ENCODE measurements at regions not wholly inside any gene's neighbourhood (a gene's known extent, or its start where the extent isn't known, plus 50 kb on each side); places are given as distances from the start of the nearest gene placed in this dataset.

DNA sequence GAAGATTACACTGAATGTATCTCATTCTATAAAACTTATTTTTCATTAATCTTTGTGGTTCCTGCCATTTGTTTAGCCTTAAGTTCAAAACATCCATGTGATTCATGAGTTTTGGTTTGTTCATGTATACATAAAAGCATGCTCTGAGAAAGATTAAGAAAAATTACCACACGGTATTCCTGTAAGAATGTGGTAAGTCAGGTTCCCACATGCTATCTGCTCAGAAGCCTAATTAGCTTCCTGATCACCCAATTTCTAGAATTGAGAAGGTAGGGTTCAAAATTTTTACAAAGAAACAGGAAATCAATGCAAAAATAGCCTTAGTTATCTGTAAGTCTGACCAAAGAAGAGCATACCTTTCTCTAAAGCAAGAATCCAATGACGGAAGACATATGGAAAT is 241.6 kb upstream of the VRK2 start:
- DNase-seq (ENCODE audit: low read depth, low spot score) (no peak), FAIRE-seq (no peak)
- no peak overlapping the region for H2AFZ ChIP-seq (ENCODE audit: low read depth, low read length)
- TF ChIP-seq, protein P1, sequence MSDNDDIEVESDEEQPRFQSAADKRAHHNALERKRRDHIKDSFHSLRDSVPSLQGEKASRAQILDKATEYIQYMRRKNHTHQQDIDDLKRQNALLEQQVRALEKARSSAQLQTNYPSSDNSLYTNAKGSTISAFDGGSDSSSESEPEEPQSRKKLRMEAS (IDR thresholded peaks at IDR 0.05; ENCODE audit: insufficient read depth, insufficient read length): no peak
- H3K9me3 ChIP-seq (replicated peaks; ENCODE audit: control insufficient read depth, insufficient read depth, low read length): no peaks in the 10 kb centered on the region
- POLR2A ChIA-PET: no interaction called here
- CTCF ChIA-PET: interaction anchor here (1.3 kb wide), 1 partner anchor 11 kb away, joined by 3 read pairs; no protein-coding TSS in a partner anchor
- no peak overlapping the region for H3K4me3 ChIP-seq (replicated peaks in 1 of 3; ENCODE audit: insufficient read depth in 1 of 3, low read depth in 1 of 3, low read length in 3 of 3)
- no peak overlapping the region for H3K4me2 ChIP-seq (ENCODE audit: insufficient read depth, low read length)
- H3K4me1 ChIP-seq (ENCODE audit: control insufficient read depth, extremely low read depth, insufficient read depth, low read length): no peaks in the 10 kb centered on the region
- intact Hi-C loops (cut with micrococcal nuclease) (no loop called here), dilution Hi-C loops (cut with MboI; ENCODE audit: extremely low pct_ligation_motif_present, low sequenced_read_pairs) (no loop called here)
- BruUV-seq (replicated peaks): no TSS peak
- H3K79me2 ChIP-seq (ENCODE audit: control insufficient read depth, insufficient read depth, low read length): no peaks in the 10 kb centered on the region
- no peak overlapping the region for H3K9ac ChIP-seq (replicated peaks; ENCODE audit: extremely low read depth, insufficient read depth, low read length)
- no peaks in the 10 kb centered on the region for H3K9me1 ChIP-seq (replicated peaks; ENCODE audit: control insufficient read depth, extremely low read depth, insufficient read depth, low read length)
- peaks cover 0 to 5% of the 10 kb centered on the region in 2 experiments for H3K27me3 ChIP-seq (ENCODE audit: control insufficient read depth in 2 of 2, insufficient read depth in 2 of 2, low read length in 2 of 2)
- H4K20me1 ChIP-seq (replicated peaks; ENCODE audit: control insufficient read depth, extremely low read depth, insufficient read depth, low read length): no peaks in the 10 kb centered on the region
- H3K36me3 ChIP-seq (ENCODE audit: control insufficient read depth in 2 of 2, extremely low read depth in 1 of 2, insufficient read depth in 2 of 2, low read length in 2 of 2): no peaks in the 10 kb centered on the region
- H3K27ac ChIP-seq (ENCODE audit: insufficient read depth, low read depth, low read length): no peak overlapping the region

DNA sequence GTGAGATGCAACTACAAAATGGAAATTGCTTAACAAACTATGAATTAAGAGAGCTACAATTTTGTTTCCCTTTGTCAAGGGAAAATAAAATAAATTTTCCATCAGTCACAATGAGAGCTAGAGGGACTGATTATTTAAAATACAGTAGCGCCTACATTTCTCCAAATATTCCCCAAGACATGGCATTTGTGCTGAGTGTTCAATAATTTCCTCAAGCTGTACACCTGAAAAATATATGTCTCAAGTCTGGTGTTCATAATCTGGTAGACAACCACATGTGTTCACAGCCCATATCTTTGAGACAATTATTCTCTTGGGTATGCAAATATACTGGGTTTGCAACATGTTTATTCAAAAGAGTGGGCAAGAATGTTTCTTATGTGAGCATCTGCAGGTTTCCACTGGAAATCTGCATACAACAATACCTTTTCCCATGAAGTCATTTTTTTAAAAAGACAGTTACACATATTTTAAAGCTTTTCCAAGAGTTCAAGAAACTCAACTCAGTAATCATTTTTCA is 240.1 kb upstream of the VRK2 start:
- BruUV-seq (replicated peaks): no TSS peak

More for the DNA sequence above, 240.1 kb upstream of the VRK2 start:
- H3K27me3 ChIP-seq (ENCODE audit: control insufficient read depth in 2 of 2, insufficient read depth in 2 of 2, low read length in 2 of 2): peaks cover 0 to 5% of the 10 kb centered on the region in 2 experiments
- intact Hi-C loops (cut with micrococcal nuclease): no loop called here
- no peaks in the 10 kb centered on the region for H3K4me1 ChIP-seq (ENCODE audit: control insufficient read depth, extremely low read depth, insufficient read depth, low read length)
- H3K79me2 ChIP-seq (ENCODE audit: control insufficient read depth, insufficient read depth, low read length): no peaks in the 10 kb centered on the region
- ChIA-PET CTCF (no interaction called here), POLR2A (no interaction called here)
- no peaks in the 10 kb centered on the region for H3K9me1 ChIP-seq (replicated peaks; ENCODE audit: control insufficient read depth, extremely low read depth, insufficient read depth, low read length)
- no peaks in the 10 kb centered on the region for H3K36me3 ChIP-seq (ENCODE audit: control insufficient read depth in 2 of 2, extremely low read depth in 1 of 2, insufficient read depth in 2 of 2, low read length in 2 of 2)
- dilution Hi-C loops (cut with MboI; ENCODE audit: extremely low pct_ligation_motif_present, low sequenced_read_pairs): no loop called here
- no peaks in the 10 kb centered on the region for H4K20me1 ChIP-seq (replicated peaks; ENCODE audit: control insufficient read depth, extremely low read depth, insufficient read depth, low read length)
- FAIRE-seq: no peak
- H3K4me2 ChIP-seq (ENCODE audit: insufficient read depth, low read length): no peak overlapping the region
- DNase-seq (ENCODE audit: low read depth, low spot score): no peak
- no peaks in the 10 kb centered on the region for H3K9me3 ChIP-seq (replicated peaks; ENCODE audit: control insufficient read depth, insufficient read depth, low read length)
- no peak overlapping the region for H2AFZ ChIP-seq (ENCODE audit: low read depth, low read length)
- TF ChIP-seq JUN (IDR thresholded peaks at IDR 0.05; ENCODE audit: borderline replicate concordance, insufficient read depth, insufficient read length, low read depth) (no peak), POLR2A (IDR thresholded peaks at IDR 0.05; ENCODE audit: low read depth, low read length) (no peak), MYC (IDR thresholded peaks at IDR 0.05; ENCODE audit: low read depth, low read length) (no peak), POLR2AphosphoS5 (IDR thresholded peaks at IDR 0.05; ENCODE audit: insufficient read depth, low read depth, low read length) (no peak), FOS (IDR thresholded peaks at IDR 0.05; ENCODE audit: borderline replicate concordance, insufficient read depth, low read length) (no peak), EZH2 (IDR thresholded peaks at IDR 0.05; ENCODE audit: borderline replicate concordance, low read depth, low read length, severe bottlenecking) (no peak), GATA2 (IDR thresholded peaks at IDR 0.05; ENCODE audit: insufficient read depth, insufficient read length, low read depth, low read length) (no peak)
- TF ChIP-seq, protein P2, sequence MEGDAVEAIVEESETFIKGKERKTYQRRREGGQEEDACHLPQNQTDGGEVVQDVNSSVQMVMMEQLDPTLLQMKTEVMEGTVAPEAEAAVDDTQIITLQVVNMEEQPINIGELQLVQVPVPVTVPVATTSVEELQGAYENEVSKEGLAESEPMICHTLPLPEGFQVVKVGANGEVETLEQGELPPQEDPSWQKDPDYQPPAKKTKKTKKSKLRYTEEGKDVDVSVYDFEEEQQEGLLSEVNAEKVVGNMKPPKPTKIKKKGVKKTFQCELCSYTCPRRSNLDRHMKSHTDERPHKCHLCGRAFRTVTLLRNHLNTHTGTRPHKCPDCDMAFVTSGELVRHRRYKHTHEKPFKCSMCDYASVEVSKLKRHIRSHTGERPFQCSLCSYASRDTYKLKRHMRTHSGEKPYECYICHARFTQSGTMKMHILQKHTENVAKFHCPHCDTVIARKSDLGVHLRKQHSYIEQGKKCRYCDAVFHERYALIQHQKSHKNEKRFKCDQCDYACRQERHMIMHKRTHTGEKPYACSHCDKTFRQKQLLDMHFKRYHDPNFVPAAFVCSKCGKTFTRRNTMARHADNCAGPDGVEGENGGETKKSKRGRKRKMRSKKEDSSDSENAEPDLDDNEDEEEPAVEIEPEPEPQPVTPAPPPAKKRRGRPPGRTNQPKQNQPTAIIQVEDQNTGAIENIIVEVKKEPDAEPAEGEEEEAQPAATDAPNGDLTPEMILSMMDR (IDR thresholded peaks at IDR 0.05; ENCODE audit: extremely low read depth in 1 of 2, insufficient read depth in 1 of 2, low read depth in 1 of 2, low read length in 2 of 2): no peak
- TF ChIP-seq, protein P1 (IDR thresholded peaks at IDR 0.05; ENCODE audit: insufficient read depth, insufficient read length): no peak
- H3K9ac ChIP-seq (replicated peaks; ENCODE audit: extremely low read depth, insufficient read depth, low read length): no peak overlapping the region
- no peak overlapping the region for H3K4me3 ChIP-seq (replicated peaks in 1 of 3; ENCODE audit: insufficient read depth in 1 of 3, low read depth in 1 of 3, low read length in 3 of 3)
- no peak overlapping the region for H3K27ac ChIP-seq (ENCODE audit: insufficient read depth, low read depth, low read length)

All from endothelial cell of umbilical vein (primary cell).